B cell (primary cell): ENCODE measurements at regions not wholly inside any gene's neighbourhood (a gene's known extent, or its start where the extent isn't known, plus 50 kb on each side); places are given as distances from the start of the nearest gene placed in this dataset.

Experiments
- ATAC-seq: fragments of 200-7000 bp; cut with Tn5 transposase; one replicate; pipeline ENCODE4 v1.10.0; 2021; ENCODE audit warnings: low read depth, mild to moderate bottlenecking, moderate number of reproducible peaks, moderate library complexity
- CTCF ChIA-PET: fragments of 350-600 bp; sonication (Branson Sonifier 250); formaldehyde crosslinking; loops from one replicate; lab custom pipeline; 2021; ENCODE audit warnings: antibody characterized with exemption, inconsistent platforms; lab: Charles Lee
- POLR2A ChIA-PET: fragments of 350-600 bp; sonication (Branson Sonifier 250); formaldehyde crosslinking; loops from one replicate; lab custom pipeline; 2021; ENCODE audit warnings: antibody characterized with exemption; lab: Charles Lee
- DNase-seq: peaks from one replicate; pipeline ENCODE4 v3.0.0; 2013
- H2AFZ ChIP-seq: 2 replicates; pipeline ENCODE4 v1.6.1; 2012; ENCODE audit warnings: mild to moderate bottlenecking, low read depth, low read length; ENCODE audit not compliant: insufficient read depth, poor library complexity, severe bottlenecking
- H3K27ac ChIP-seq, 2 donors: 1 replicate in 1 of 2; 2 replicates in 1 of 2; pipeline ENCODE4 v1.5.1; 2012 to 2013; ENCODE audit warnings: low read length in 2 of 2, mild to moderate bottlenecking in 2 of 2, moderate library complexity in 1 of 2
- H3K27me3 ChIP-seq, 4 experiments: fragments of 200-600 bp in 1 of 4; sonication (generic) in 1 of 4; replicated peaks in 1 of 4; 1 replicate in 2 of 4; 2 replicates in 2 of 4; pipeline versions ENCODE4 v1.6.1 to v1.7.0; 2013 to 2016; ENCODE audit warnings: low read length in 3 of 4, mild to moderate bottlenecking in 2 of 4, mixed read lengths in 1 of 4, moderate library complexity in 1 of 4; ENCODE audit not compliant: insufficient read depth in 4 of 4, control insufficient read depth in 3 of 4; ENCODE audit errors: control extremely low read depth in 1 of 4
- H3K36me3 ChIP-seq, 2 experiments: replicated peaks in 1 of 2; 1 replicate in 1 of 2; 2 replicates in 1 of 2; pipeline versions ENCODE4 v1.6.1 to v1.7.1; 2013; ENCODE audit warnings: low read length in 1 of 2; ENCODE audit not compliant: insufficient read depth in 2 of 2, control insufficient read depth in 1 of 2; ENCODE audit errors: control extremely low read depth in 1 of 2, extremely low read depth in 1 of 2
- H3K4me1 ChIP-seq, 2 donors: fragments of 200-600 bp in 1 of 2; sonication (generic) in 1 of 2; 1 replicate in 1 of 2; 2 replicates in 1 of 2; pipeline versions ENCODE4 v1.5.1 to v1.6.1; 2013 to 2017; ENCODE audit warnings: low read length in 2 of 2; ENCODE audit not compliant: control insufficient read depth in 2 of 2, insufficient read depth in 2 of 2
- H3K4me2 ChIP-seq: replicated peaks from 2 replicates; pipeline ENCODE3; 2012; ENCODE audit warnings: mild to moderate bottlenecking, low read depth, low read length; ENCODE audit not compliant: poor library complexity, severe bottlenecking
- H3K4me3 ChIP-seq, 5 experiments: fragments of 200-600 bp in 1 of 5; sonication (generic) in 1 of 5; 1 replicate in 3 of 5; 2 replicates in 2 of 5; pipeline versions ENCODE4 v1.5.1 to v1.7.0; 2011 to 2016; ENCODE audit warnings: low read length in 4 of 5, mild to moderate bottlenecking in 4 of 5, low read depth in 2 of 5, control low read depth in 1 of 5, moderate library complexity in 1 of 5; ENCODE audit not compliant: insufficient read depth in 1 of 5; ENCODE audit errors: control extremely low read depth in 1 of 5, extremely low read depth in 1 of 5
- H3K79me2 ChIP-seq: fragments of 200-600 bp; sonication (generic); one replicate; pipeline ENCODE4 v1.6.0; 2016; ENCODE audit warnings: low read length; ENCODE audit not compliant: control insufficient read depth, insufficient read depth
- H3K9ac ChIP-seq: fragments of 200-600 bp; sonication (generic); 2 replicates; pipeline ENCODE4 v1.6.1; 2017; ENCODE audit warnings: mild to moderate bottlenecking, low read length, moderate library complexity
- H3K9me3 ChIP-seq, 3 donors: one replicate each; pipeline versions ENCODE4 v1.6.1 to v1.7.1; 2013; ENCODE audit warnings: low read length in 2 of 3; ENCODE audit not compliant: control insufficient read depth in 2 of 3, insufficient read depth in 1 of 3; ENCODE audit errors: control extremely low read depth in 1 of 3
- H4K20me1 ChIP-seq: 2 replicates; pipeline ENCODE4 v1.6.0; 2012; ENCODE audit warnings: mild to moderate bottlenecking, low read length; ENCODE audit not compliant: insufficient read depth, control insufficient read depth, poor library complexity, severe bottlenecking
- H3K27ac Mint-ChIP-seq: one replicate; pipeline ENCODE4 v1.8.0; 2021; ENCODE audit warnings: mixed read lengths
- H3K27me3 Mint-ChIP-seq: one replicate; pipeline ENCODE4 v1.8.0; 2021; ENCODE audit warnings: mixed read lengths
- H3K4me1 Mint-ChIP-seq: one replicate; pipeline ENCODE4 v1.8.0; 2021; ENCODE audit warnings: mixed read lengths
- H3K4me3 Mint-ChIP-seq: one replicate; pipeline ENCODE4 v1.8.0; 2021; ENCODE audit warnings: mixed read lengths
- H3K9me3 Mint-ChIP-seq: one replicate; pipeline ENCODE4 v1.8.0; 2022; ENCODE audit warnings: mixed read lengths; ENCODE audit not compliant: insufficient read depth
- EZH2 ChIP-seq: IDR thresholded peaks from 2 replicates; pipeline ENCODE4 v1.6.1; 2012; ENCODE audit warnings: borderline replicate concordance, low read depth, mild to moderate bottlenecking, moderate library complexity, low read length; ENCODE audit not compliant: insufficient read depth, poor library complexity, severe bottlenecking
- WGBS: methylation state at CpG from one replicate; pipeline ENCODE4 v1.1.5; 2013; ENCODE audit warnings: missing lambda C conversion rate; ENCODE audit not compliant: insufficient coverage; 5-methylcytosine and 5-hydroxymethylcytosine counted together
- intact Hi-C: fragments of 100-400 bp; cut with micrococcal nuclease; formaldehyde crosslinking; loops from one replicate; pipeline ENCODE4 v1.10.0; 2022
- TF ChIP-seq, protein P1 (sequence below): fragments of 200-600 bp; IDR thresholded peaks from one replicate; pipeline ENCODE4 v1.8.0; 2022; ENCODE audit warnings: antibody characterized with exemption, mild to moderate bottlenecking

DNA sequence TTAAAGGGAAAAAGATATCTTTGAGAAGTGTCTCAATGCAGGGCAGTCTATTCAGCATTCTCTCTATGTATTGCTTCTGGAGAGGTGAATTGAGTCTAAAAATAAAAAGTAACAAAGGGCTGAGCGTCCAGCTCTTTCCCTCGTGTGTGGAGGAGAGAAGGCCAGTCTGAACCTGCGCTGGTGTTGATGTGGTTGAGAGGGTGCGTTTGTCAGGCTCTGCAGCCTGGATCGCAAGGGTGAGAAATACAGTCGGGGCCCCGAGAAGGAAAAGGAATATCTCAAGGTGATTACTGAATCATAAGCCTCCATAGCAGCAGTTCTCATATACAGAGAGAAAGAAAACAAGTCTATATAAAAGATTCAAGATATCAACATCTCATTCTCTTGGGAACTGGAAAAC is 494.1 kb upstream of the MDFIC2 start:
- no peak overlapping the region for H3K4me2 ChIP-seq
- no peaks in the 10 kb centered on the region for H3K4me1 ChIP-seq
- intact Hi-C loops = no loop called here
- no peaks in the 10 kb centered on the region for H3K9me3 ChIP-seq
- no peaks in the 10 kb centered on the region for H4K20me1 ChIP-seq
- H3K27me3 ChIP-seq = no peaks in the 10 kb centered on the region
- H3K79me2 ChIP-seq = no peaks in the 10 kb centered on the region
- Mint-ChIP-seq H3K4me3 (no peak overlapping the region), H3K9me3 (no peaks in the 10 kb centered on the region), H3K4me1 (no peaks in the 10 kb centered on the region), H3K27me3 (peaks cover 25% of the 10 kb centered on the region), H3K27ac (no peak overlapping the region)
- ChIA-PET CTCF (no interaction called here), POLR2A (no interaction called here)
- ATAC-seq (no peak), DNase-seq (no peak)
- TF ChIP-seq EZH2 = no peak
- TF ChIP-seq, protein P1, sequence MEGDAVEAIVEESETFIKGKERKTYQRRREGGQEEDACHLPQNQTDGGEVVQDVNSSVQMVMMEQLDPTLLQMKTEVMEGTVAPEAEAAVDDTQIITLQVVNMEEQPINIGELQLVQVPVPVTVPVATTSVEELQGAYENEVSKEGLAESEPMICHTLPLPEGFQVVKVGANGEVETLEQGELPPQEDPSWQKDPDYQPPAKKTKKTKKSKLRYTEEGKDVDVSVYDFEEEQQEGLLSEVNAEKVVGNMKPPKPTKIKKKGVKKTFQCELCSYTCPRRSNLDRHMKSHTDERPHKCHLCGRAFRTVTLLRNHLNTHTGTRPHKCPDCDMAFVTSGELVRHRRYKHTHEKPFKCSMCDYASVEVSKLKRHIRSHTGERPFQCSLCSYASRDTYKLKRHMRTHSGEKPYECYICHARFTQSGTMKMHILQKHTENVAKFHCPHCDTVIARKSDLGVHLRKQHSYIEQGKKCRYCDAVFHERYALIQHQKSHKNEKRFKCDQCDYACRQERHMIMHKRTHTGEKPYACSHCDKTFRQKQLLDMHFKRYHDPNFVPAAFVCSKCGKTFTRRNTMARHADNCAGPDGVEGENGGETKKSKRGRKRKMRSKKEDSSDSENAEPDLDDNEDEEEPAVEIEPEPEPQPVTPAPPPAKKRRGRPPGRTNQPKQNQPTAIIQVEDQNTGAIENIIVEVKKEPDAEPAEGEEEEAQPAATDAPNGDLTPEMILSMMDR = no peak
- 90% methylated on average over 3 of the region's 7 CpGs for WGBS
- H3K4me3 ChIP-seq = no peak overlapping the region
- H3K27ac ChIP-seq = no peak overlapping the region
- H2AFZ ChIP-seq = no peak overlapping the region
- no peaks in the 10 kb centered on the region for H3K36me3 ChIP-seq
- H3K9ac ChIP-seq = no peak overlapping the region

GRCh38 chr3:70806021-70806420 is 493.6 kb upstream of the MDFIC2 start:
- H3K27ac Mint-ChIP-seq = no peak overlapping the region
- no peak for DNase-seq

More at GRCh38 chr3:70806021-70806420, 493.6 kb upstream of the MDFIC2 start:
- Histone ChIP-seq H2AFZ (no peak overlapping the region), H3K79me2 (no peaks in the 10 kb centered on the region), H4K20me1 (no peaks in the 10 kb centered on the region), H3K4me2 (no peak overlapping the region), H3K27me3 (no peaks in the 10 kb centered on the region), H3K4me1 (no peaks in the 10 kb centered on the region), H3K9ac (no peak overlapping the region), H3K4me3 (no peak overlapping the region), H3K9me3 (no peaks in the 10 kb centered on the region), H3K27ac (no peak overlapping the region), H3K36me3 (no peaks in the 10 kb centered on the region)
- Mint-ChIP-seq H3K4me3 (no peak overlapping the region), H3K9me3 (no peaks in the 10 kb centered on the region), H3K4me1 (no peaks in the 10 kb centered on the region), H3K27me3 (peaks cover 29% of the 10 kb centered on the region)
- no peak for ATAC-seq
- WGBS = no CpG with 5 or more reads among the region's 6 CpGs
- POLR2A ChIA-PET = no interaction called here
- CTCF ChIA-PET = no interaction called here
- TF ChIP-seq, protein P1 = no peak
- no peak for TF ChIP-seq EZH2
- intact Hi-C loops = no loop called here
